ENCODE measurements at regions not wholly inside any gene's neighbourhood (a gene's known extent, or its start where the extent isn't known, plus 50 kb on each side); places are given as distances from the start of the nearest gene placed in this dataset.

- TF ChIP-seq CTCF (IDR thresholded peaks at IDR 0.05; ENCODE audit: insufficient read depth, low read length, missing control alignments): no peak
- no peak overlapping the region for H3K4me3 ChIP-seq (ENCODE audit: low read depth, low read length)
- POLR2A ChIA-PET: no interaction called here
- DNase-seq (ENCODE audit: low read depth, low spot score): no peak
- CTCF ChIA-PET: no interaction called here
These were observed 364.5 kb downstream of the MID1IP1 start for GRCh38 chrX:39165773-39166172.

- TF ChIP-seq CTCF (IDR thresholded peaks at IDR 0.05; ENCODE audit: insufficient read depth, low read length, missing control alignments): no peak
- ChIA-PET POLR2A (no interaction called here), CTCF (no interaction called here)
- no peak overlapping the region for H3K4me3 ChIP-seq (ENCODE audit: low read depth, low read length)
- no peak for DNase-seq (ENCODE audit: low read depth, low spot score)
These were observed 366.5 kb downstream of the MID1IP1 start for GRCh38 chrX:39167791-39168190.

GRCh38 chrX:39168609-39169008 is 367.4 kb downstream of the MID1IP1 start:
- TF ChIP-seq CTCF (IDR thresholded peaks at IDR 0.05; ENCODE audit: insufficient read depth, low read length, missing control alignments): no peak
- no peak overlapping the region for H3K4me3 ChIP-seq (ENCODE audit: low read depth, low read length)
- ChIA-PET POLR2A (no interaction called here), CTCF (no interaction called here)
- no peak for DNase-seq (ENCODE audit: low read depth, low spot score)

- ChIA-PET POLR2A (no interaction called here), CTCF (no interaction called here)
- no peak for TF ChIP-seq CTCF (IDR thresholded peaks at IDR 0.05; ENCODE audit: insufficient read depth, low read length, missing control alignments)
- no peak for DNase-seq (ENCODE audit: low read depth, low spot score)
- H3K4me3 ChIP-seq (ENCODE audit: low read depth, low read length): no peak overlapping the region
These were observed 368.7 kb downstream of the MID1IP1 start for GRCh38 chrX:39169976-39170375.

- ChIA-PET POLR2A (no interaction called here), CTCF (no interaction called here)
- no peak for DNase-seq (ENCODE audit: low read depth, low spot score)
- no peak overlapping the region for H3K4me3 ChIP-seq (ENCODE audit: low read depth, low read length)
- no peak for TF ChIP-seq CTCF (IDR thresholded peaks at IDR 0.05; ENCODE audit: insufficient read depth, low read length, missing control alignments)
These were observed 369.2 kb downstream of the MID1IP1 start for GRCh38 chrX:39170464-39170863.

- TF ChIP-seq CTCF (IDR thresholded peaks at IDR 0.05; ENCODE audit: insufficient read depth, low read length, missing control alignments): no peak
- H3K4me3 ChIP-seq (ENCODE audit: low read depth, low read length): no peak overlapping the region
- POLR2A ChIA-PET: interaction anchor here (0.6 kb wide), 1 partner anchor 165 kb away, joined by 3 read pairs; no protein-coding TSS in a partner anchor
- no peak for DNase-seq (ENCODE audit: low read depth, low spot score)
- CTCF ChIA-PET: no interaction called here
These were observed 370.4 kb downstream of the MID1IP1 start for GRCh38 chrX:39171686-39172085.
